ENCODE measurements at regions not wholly inside any gene's neighbourhood (a gene's known extent, or its start where the extent isn't known, plus 50 kb on each side); places are given as distances from the start of the nearest gene placed in this dataset.

GRCh38 chr17:36728030-36728991 lies 126.9 kb downstream of the MRM1 start:
- no peaks in the 10 kb centered on the region for H3K36me3 ChIP-seq
- DNase-seq (no peak), ATAC-seq (no peak)
- WGBS (ENCODE audit: insufficient coverage, low coverage, low lambda C conversion rate, missing lambda C conversion rate): 7% methylated on average over 21 of the region's 30 CpGs
- H3K9me3 ChIP-seq: no peaks in the 10 kb centered on the region
- H3K4me3 ChIP-seq: no peak overlapping the region
- intact Hi-C loops (cut with DNase I): no loop called here
- peaks cover 0 to 8% of the 10 kb centered on the region in 2 donors for H3K27me3 ChIP-seq
- TF ChIP-seq POLR2A (IDR thresholded peaks at IDR 0.05) (no peak), CTCF (IDR thresholded peaks at IDR 0.05) (no peak)
- H3K27ac ChIP-seq: no peak overlapping the region
- H3K4me1 ChIP-seq: no peaks in the 10 kb centered on the region

DNA sequence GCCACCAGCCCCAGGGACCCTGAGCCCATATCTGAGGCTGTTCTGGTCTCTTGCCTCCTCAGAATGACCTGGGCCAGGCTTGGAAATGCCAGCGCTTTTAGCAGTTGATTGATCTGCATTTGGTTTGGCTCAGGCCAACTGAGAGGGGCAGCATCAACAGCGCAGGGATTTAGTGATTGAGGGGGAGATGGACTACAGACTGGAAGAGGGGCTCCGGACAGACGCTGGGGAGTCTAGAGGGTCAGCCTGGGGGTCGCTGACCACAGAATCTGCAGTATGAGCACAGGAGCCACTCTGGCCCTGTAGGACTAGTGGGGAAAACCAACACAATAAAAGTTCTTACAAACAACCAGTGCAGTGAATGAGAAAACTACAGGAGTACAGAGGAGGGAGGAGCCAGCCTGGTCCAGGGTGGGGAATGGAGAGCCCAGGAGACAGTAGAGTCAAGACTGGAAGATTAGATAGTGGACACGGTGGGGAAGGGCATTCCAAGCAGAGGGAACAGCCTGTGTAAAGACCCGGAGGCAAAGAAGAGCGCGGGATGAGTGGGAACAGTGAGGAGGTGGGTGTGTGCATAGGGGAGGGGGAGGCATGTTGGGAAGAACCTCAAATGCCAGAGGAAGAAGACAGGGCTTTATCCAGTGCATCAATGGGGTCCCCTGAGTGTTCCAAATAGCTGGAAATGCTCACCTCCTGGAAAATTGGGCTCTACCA lies 128.9 kb downstream of the MRM1 start:
- TF ChIP-seq CTCF (IDR thresholded peaks at IDR 0.05) (no peak), POLR2A (IDR thresholded peaks at IDR 0.05) (no peak)
- H3K9me3 ChIP-seq: no peaks in the 10 kb centered on the region
- DNase-seq (no peak), ATAC-seq (no peak)
- no peak overlapping the region for H3K4me3 ChIP-seq
- H3K36me3 ChIP-seq: no peaks in the 10 kb centered on the region
- no peak overlapping the region for H3K27ac ChIP-seq
- intact Hi-C loops (cut with DNase I): no loop called here
- peaks cover 0 to 8% of the 10 kb centered on the region in 2 donors for H3K27me3 ChIP-seq
- no peaks in the 10 kb centered on the region for H3K4me1 ChIP-seq
- 47% methylated on average over 8 of the region's 9 CpGs for WGBS (ENCODE audit: insufficient coverage, low coverage, low lambda C conversion rate, missing lambda C conversion rate)

GRCh38 chr17:36730857-36731490 lies 129.6 kb downstream of the MRM1 start:
- no peaks in the 10 kb centered on the region for H3K4me1 ChIP-seq
- peaks cover 0 to 8% of the 10 kb centered on the region in 2 donors for H3K27me3 ChIP-seq
- no peaks in the 10 kb centered on the region for H3K9me3 ChIP-seq
- DNase-seq (no peak), ATAC-seq (no peak)
- intact Hi-C loops (cut with DNase I): no loop called here
- no peaks in the 10 kb centered on the region for H3K36me3 ChIP-seq
- TF ChIP-seq POLR2A (IDR thresholded peaks at IDR 0.05): no peak
- TF ChIP-seq CTCF (IDR thresholded peaks at IDR 0.05): no peak
- H3K27ac ChIP-seq: no peak overlapping the region
- WGBS (ENCODE audit: insufficient coverage, low coverage, low lambda C conversion rate, missing lambda C conversion rate): 85% methylated on average over 4 of the region's 6 CpGs
- no peak overlapping the region for H3K4me3 ChIP-seq

GRCh38 chr17:36731811-36732210 lies 130.4 kb downstream of the MRM1 start:
- Histone ChIP-seq H3K27me3 (peaks cover 0 to 8% of the 10 kb centered on the region in 2 donors), H3K4me1 (no peaks in the 10 kb centered on the region)

More at GRCh38 chr17:36731811-36732210, 130.4 kb downstream of the MRM1 start:
- intact Hi-C loops (cut with DNase I): no loop called here
- Histone ChIP-seq H3K36me3 (no peaks in the 10 kb centered on the region), H3K27ac (no peak overlapping the region), H3K9me3 (no peaks in the 10 kb centered on the region), H3K4me3 (no peak overlapping the region)
- no peak for DNase-seq
- no peak for ATAC-seq
- TF ChIP-seq CTCF (IDR thresholded peaks at IDR 0.05): no peak
- no peak for TF ChIP-seq POLR2A (IDR thresholded peaks at IDR 0.05)
- WGBS (ENCODE audit: insufficient coverage, low coverage, low lambda C conversion rate, missing lambda C conversion rate): 51% methylated on average over 9 of the region's 10 CpGs

All from right lobe of liver (tissue), 6 donors.